H1 (cell line): ENCODE measurements at regions not wholly inside any gene's neighbourhood (a gene's known extent, or its start where the extent isn't known, plus 50 kb on each side); places are given as distances from the start of the nearest gene placed in this dataset.

Experiments
- CHD7 ChIP-seq: fragments of 300-600 bp; sonication (generic); IDR thresholded peaks from 2 replicates; pipeline ENCODE4 v1.7.1; 2012; ENCODE audit warnings: low read length, moderate library complexity, mild to moderate bottlenecking, inconsistent platforms; ENCODE audit not compliant: insufficient replicate concordance

- no peak for TF ChIP-seq CHD7
Measured at GRCh38 chr6:14545496-14545895, 427.9 kb downstream of the CD83 start (continued).
